Nephron (organoid): ENCODE measurements at regions not wholly inside any gene's neighbourhood (a gene's known extent, or its start where the extent isn't known, plus 50 kb on each side); places are given as distances from the start of the nearest gene placed in this dataset.

ENCODE experiments used
- H3K27ac Mint-ChIP-seq, 3 experiments: 2 replicates each; pipeline ENCODE4 v1.8.0; 2020; ENCODE audit warnings: mixed read lengths in 3 of 3, mild to moderate bottlenecking in 2 of 3, moderate library complexity in 1 of 3
- H3K27me3 Mint-ChIP-seq: 2 replicates; pipeline ENCODE4 v1.8.0; 2021; ENCODE audit warnings: low read depth, mild to moderate bottlenecking, moderate library complexity, mixed read lengths
- H3K36me3 Mint-ChIP-seq: 2 replicates; pipeline ENCODE4 v1.8.0; 2020; ENCODE audit warnings: low read depth, mixed read lengths
- H3K4me1 Mint-ChIP-seq: 2 replicates; pipeline ENCODE4 v1.8.0; 2020; ENCODE audit warnings: mixed read lengths
- H3K4me3 Mint-ChIP-seq, 3 experiments: 2 replicates each; pipeline ENCODE4 v1.8.0; 2020; ENCODE audit warnings: mild to moderate bottlenecking in 3 of 3, mixed read lengths in 3 of 3, moderate library complexity in 2 of 3
- H3K9me3 Mint-ChIP-seq: 2 replicates; pipeline ENCODE4 v1.8.0; 2020; ENCODE audit warnings: mixed read lengths
- CTCF ChIP-seq, 3 experiments: fragments of 200-600 bp; sonication (generic); IDR thresholded peaks; one replicate each; pipeline ENCODE4 v1.5.0; 2021; ENCODE audit warnings: antibody characterized with exemption in 3 of 3; ENCODE audit not compliant: unreplicated experiment in 3 of 3

GRCh38 chr13:59534806-59535205 is 628.9 kb downstream of the DIAPH3 start:
- Mint-ChIP-seq H3K27ac (no peak overlapping the region), H3K36me3 (no peaks in the 10 kb centered on the region), H3K4me1 (peaks cover 28% of the 10 kb centered on the region), H3K27me3 (no peaks in the 10 kb centered on the region), H3K9me3 (no peaks in the 10 kb centered on the region), H3K4me3 (no peak overlapping the region)
- TF ChIP-seq CTCF (IDR thresholded peaks at IDR 0.05; ENCODE audit: unreplicated experiment in 3 of 3), result no peak

GRCh38 chr13:59537500-59537899 is 626.2 kb downstream of the DIAPH3 start:
- no peaks in the 10 kb centered on the region for H3K36me3 Mint-ChIP-seq
- H3K27me3 Mint-ChIP-seq, result no peaks in the 10 kb centered on the region
- H3K27ac Mint-ChIP-seq, result no peak overlapping the region
- H3K4me3 Mint-ChIP-seq, result no peak overlapping the region
- TF ChIP-seq CTCF (IDR thresholded peaks at IDR 0.05; ENCODE audit: unreplicated experiment in 3 of 3), result no peak
- H3K9me3 Mint-ChIP-seq, result no peaks in the 10 kb centered on the region
- H3K4me1 Mint-ChIP-seq, result peaks cover 18% of the 10 kb centered on the region

- H3K4me1 Mint-ChIP-seq, result peaks cover 14% of the 10 kb centered on the region
- H3K4me3 Mint-ChIP-seq, result no peak overlapping the region
- no peak overlapping the region for H3K27ac Mint-ChIP-seq
- H3K36me3 Mint-ChIP-seq, result no peaks in the 10 kb centered on the region
- no peak for TF ChIP-seq CTCF (IDR thresholded peaks at IDR 0.05; ENCODE audit: unreplicated experiment in 3 of 3)
- H3K9me3 Mint-ChIP-seq, result no peaks in the 10 kb centered on the region
- no peaks in the 10 kb centered on the region for H3K27me3 Mint-ChIP-seq
Observed at GRCh38 chr13:59538512-59538911, 625.2 kb downstream of the DIAPH3 start.

- Mint-ChIP-seq H3K36me3 (no peaks in the 10 kb centered on the region), H3K27me3 (no peaks in the 10 kb centered on the region), H3K9me3 (peaks cover 6% of the 10 kb centered on the region), H3K4me1 (peaks cover 6% of the 10 kb centered on the region), H3K4me3 (no peak overlapping the region), H3K27ac (peak overlapping the region in 1 of 3 experiments; percentile 1)
- no peak for TF ChIP-seq CTCF (IDR thresholded peaks at IDR 0.05; ENCODE audit: unreplicated experiment in 3 of 3)
Observed at GRCh38 chr13:59542303-59542702, 621.4 kb downstream of the DIAPH3 start.

DNA sequence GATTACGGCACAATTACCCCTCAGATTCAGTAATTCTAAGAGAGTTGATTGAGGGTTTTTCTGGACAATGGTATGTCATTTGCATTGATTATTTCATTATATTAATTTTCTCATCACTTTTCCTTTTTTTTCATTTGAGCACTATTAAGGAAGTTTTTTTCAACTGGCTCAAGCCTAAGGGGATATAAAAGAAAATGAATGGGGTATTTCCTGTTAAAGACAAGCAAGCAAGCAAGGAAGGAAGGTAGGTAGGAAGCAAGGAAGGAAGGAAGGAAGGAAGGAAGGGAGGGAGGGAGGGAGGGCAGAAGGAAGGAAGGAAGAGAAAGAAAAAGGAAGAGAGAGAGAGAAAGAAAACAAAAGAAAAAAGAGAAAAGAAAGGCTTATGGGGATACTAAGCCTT is 620.3 kb downstream of the DIAPH3 start:
- peaks cover 6% of the 10 kb centered on the region for H3K9me3 Mint-ChIP-seq
- H3K4me1 Mint-ChIP-seq, result peaks cover 6% of the 10 kb centered on the region
- no peak overlapping the region for H3K4me3 Mint-ChIP-seq
- H3K36me3 Mint-ChIP-seq, result no peaks in the 10 kb centered on the region
- no peak overlapping the region for H3K27ac Mint-ChIP-seq
- no peak for TF ChIP-seq CTCF (IDR thresholded peaks at IDR 0.05; ENCODE audit: unreplicated experiment in 3 of 3)
- no peaks in the 10 kb centered on the region for H3K27me3 Mint-ChIP-seq

GRCh38 chr13:59545007-59545406 is 618.7 kb downstream of the DIAPH3 start:
- no peaks in the 10 kb centered on the region for H3K36me3 Mint-ChIP-seq
- H3K9me3 Mint-ChIP-seq, result peaks cover 8% of the 10 kb centered on the region
- H3K27me3 Mint-ChIP-seq, result no peaks in the 10 kb centered on the region
- H3K27ac Mint-ChIP-seq, result no peak overlapping the region
- H3K4me3 Mint-ChIP-seq, result no peak overlapping the region
- peaks cover 6% of the 10 kb centered on the region for H3K4me1 Mint-ChIP-seq
- no peak for TF ChIP-seq CTCF (IDR thresholded peaks at IDR 0.05; ENCODE audit: unreplicated experiment in 3 of 3)
